Uterus (tissue), 3 donors: ENCODE measurements at regions not wholly inside any gene's neighbourhood (a gene's known extent, or its start where the extent isn't known, plus 50 kb on each side); places are given as distances from the start of the nearest gene placed in this dataset.
"Not testable (repeated sequence)": the region's sequence is repeated elsewhere in the genome, so short reads cannot be mapped to it uniquely, and the experiment has no call there.

Experiments
- DNase-seq, 2 donors: peaks; one replicate each; pipeline ENCODE4 v3.0.0-alpha.2; 2019 to 2020
- H3K27ac ChIP-seq, 2 donors: fragments of 200-600 bp; sonication (generic); 1 replicate in 1 of 2; 2 replicates in 1 of 2; pipeline ENCODE4 v1.5.1; 2016 to 2018
- H3K27me3 ChIP-seq, 2 donors: fragments of 200-600 bp; sonication (generic); one replicate each; pipeline ENCODE4 v1.5.1; 2018 to 2019; ENCODE audit warnings: control low read depth in 1 of 2
- H3K36me3 ChIP-seq, 2 donors: fragments of 200-600 bp; sonication (generic); one replicate each; pipeline ENCODE4 v1.5.1; 2019; ENCODE audit warnings: control low read depth in 1 of 2
- H3K4me1 ChIP-seq, 2 donors: fragments of 200-600 bp; sonication (generic); one replicate each; pipeline ENCODE4 v1.5.1; 2018 to 2019; ENCODE audit warnings: control low read depth in 1 of 2
- H3K4me3 ChIP-seq, 2 donors: fragments of 200-600 bp; sonication (generic); 1 replicate in 1 of 2; 2 replicates in 1 of 2; pipeline ENCODE4 v1.5.1; 2018 to 2019; ENCODE audit warnings: mild to moderate bottlenecking in 1 of 2
- H3K9me3 ChIP-seq, 2 donors: fragments of 200-600 bp; sonication (generic); one replicate each; pipeline ENCODE4 v1.5.1; 2019; ENCODE audit warnings: control low read depth in 1 of 2
- CTCF ChIP-seq, 4 experiments: fragments of 200-600 bp in 2 of 4; fragments of 450-650 bp in 2 of 4; sonication (generic) in 2 of 4; IDR thresholded peaks; one replicate each; pipeline ENCODE4 v1.5.1; 2016 to 2019; ENCODE audit warnings: antibody characterized with exemption in 4 of 4, mild to moderate bottlenecking in 2 of 4, moderate library complexity in 1 of 4
- POLR2A ChIP-seq, 2 donors: fragments of 450-650 bp; IDR thresholded peaks; one replicate each; pipeline ENCODE4 v1.6.1; 2016; ENCODE audit warnings: antibody characterized with exemption in 2 of 2, mild to moderate bottlenecking in 1 of 2, moderate library complexity in 1 of 2
- intact Hi-C: fragments of 100-400 bp; cut with DNase I; formaldehyde crosslinking; loops from one replicate; pipeline ENCODE4 v1.15.1; 2023; ENCODE audit warnings: low total_unique reads
- donor health status: DM: yes; HTN: yes; CAD: no.

- H3K4me1 ChIP-seq, intact Hi-C loops, H3K36me3 ChIP-seq, H3K27me3 ChIP-seq, H3K9me3 ChIP-seq: not testable (repeated sequence)
- peak; percentile 91 to 93 for DNase-seq
- Histone ChIP-seq H3K4me3 (peak overlapping the region; percentile 63 to 93), H3K27ac (peak overlapping the region; percentile 75 to 76)
- peak in 2 of 4 experiments; percentile 4 to 43 for TF ChIP-seq CTCF (IDR thresholded peaks at IDR 0.05)
- TF ChIP-seq POLR2A (IDR thresholded peaks at IDR 0.05) = peak; percentile 13 to 77
Observed at GRCh38 chr17:30708241-30709078, 116.0 kb downstream of the CRLF3 start.

GRCh38 chr17:30707724-30708240, 116.7 kb downstream of the CRLF3 start:
- H3K4me1 ChIP-seq, H3K27me3 ChIP-seq, H3K9me3 ChIP-seq, H3K36me3 ChIP-seq, intact Hi-C loops: not testable (repeated sequence)
- Histone ChIP-seq H3K27ac (peak overlapping the region; percentile 75 to 76), H3K4me3 (peak overlapping the region; percentile 63 to 93)
- DNase-seq = peak in 1 of 2 donors; percentile 25

- H3K27me3 ChIP-seq, H3K4me3 ChIP-seq, H3K27ac ChIP-seq, intact Hi-C loops, DNase-seq, H3K36me3 ChIP-seq, H3K4me1 ChIP-seq, H3K9me3 ChIP-seq: not testable (repeated sequence)
Observed at GRCh38 chr17:30706461-30707335, 117.8 kb downstream of the CRLF3 start.

GRCh38 chr17:30706004-30706403, 118.5 kb downstream of the CRLF3 start:
- H3K4me3 ChIP-seq, intact Hi-C loops, DNase-seq: not testable (repeated sequence)

GRCh38 chr17:30701498-30701989, 122.9 kb downstream of the CRLF3 start:
- H3K27me3 ChIP-seq = no peaks in the 10 kb centered on the region
- no peaks in the 10 kb centered on the region for H3K9me3 ChIP-seq
- no peaks in the 10 kb centered on the region for H3K36me3 ChIP-seq
- TF ChIP-seq CTCF (IDR thresholded peaks at IDR 0.05) (no peak), POLR2A (IDR thresholded peaks at IDR 0.05) (no peak)
- DNase-seq = no peak
- H3K4me1 ChIP-seq = no peaks in the 10 kb centered on the region
- intact Hi-C loops = no loop called here
- no peak overlapping the region for H3K27ac ChIP-seq
- no peak overlapping the region for H3K4me3 ChIP-seq

More at GRCh38 chr17:30706004-30706403, 118.5 kb downstream of the CRLF3 start:
- H3K4me1 ChIP-seq, H3K27me3 ChIP-seq, H3K27ac ChIP-seq, H3K36me3 ChIP-seq, H3K9me3 ChIP-seq: not testable (repeated sequence)

- not testable (repeated sequence) for DNase-seq
Observed at GRCh38 chr17:30700833-30701232, 123.7 kb downstream of the CRLF3 start.

More at GRCh38 chr17:30700833-30701232, 123.7 kb downstream of the CRLF3 start:
- H3K27ac ChIP-seq, H3K4me3 ChIP-seq, H3K4me1 ChIP-seq, H3K9me3 ChIP-seq, intact Hi-C loops, H3K27me3 ChIP-seq, H3K36me3 ChIP-seq: not testable (repeated sequence)
